Progenitor cell of endocrine pancreas (in vitro differentiated cells): ENCODE measurements at regions not wholly inside any gene's neighbourhood (a gene's known extent, or its start where the extent isn't known, plus 50 kb on each side); places are given as distances from the start of the nearest gene placed in this dataset.

Experiments
- DNase-seq: peaks from one replicate; pipeline ENCODE4 v3.0.0; 2021; ENCODE audit warnings: low spot score; ENCODE audit not compliant: unreplicated experiment
- H3K27ac Mint-ChIP-seq: 2 replicates; pipeline ENCODE4 v1.8.0; 2021; ENCODE audit warnings: mild to moderate bottlenecking, moderate library complexity, mixed read lengths
- H3K27me3 Mint-ChIP-seq: 2 replicates; pipeline ENCODE4 v1.8.0; 2021; ENCODE audit warnings: mixed read lengths
- H3K36me3 Mint-ChIP-seq: 2 replicates; pipeline ENCODE4 v1.8.0; 2022; ENCODE audit warnings: mixed read lengths; ENCODE audit not compliant: insufficient read depth
- H3K4me1 Mint-ChIP-seq: 2 replicates; pipeline ENCODE4 v1.8.0; 2021; ENCODE audit warnings: low read depth, mixed read lengths
- H3K4me3 Mint-ChIP-seq: 2 replicates; pipeline ENCODE4 v1.8.0; 2021; ENCODE audit warnings: low read depth, mild to moderate bottlenecking, moderate library complexity, mixed read lengths
- H3K9me3 Mint-ChIP-seq: 2 replicates; pipeline ENCODE4 v1.8.0; 2021; ENCODE audit warnings: low read depth, mixed read lengths
- CTCF ChIP-seq: fragments of 200-600 bp; sonication (generic); IDR thresholded peaks from one replicate; pipeline ENCODE4 v1.5.0; 2021; ENCODE audit warnings: antibody characterized with exemption, mild to moderate bottlenecking; ENCODE audit not compliant: unreplicated experiment

GRCh38 chr10:37701781-37702493, 155.5 kb downstream of the ZNF248 start:
- no peak for DNase-seq
- Mint-ChIP-seq H3K27ac (no peak overlapping the region), H3K4me3 (no peak overlapping the region), H3K9me3 (peaks cover 22% of the 10 kb centered on the region), H3K4me1 (no peaks in the 10 kb centered on the region), H3K36me3 (peaks cover 2% of the 10 kb centered on the region), H3K27me3 (no peaks in the 10 kb centered on the region)
- TF ChIP-seq CTCF = no peak

GRCh38 chr10:37700886-37701780, 156.3 kb downstream of the ZNF248 start:
- no peak for DNase-seq

GRCh38 chr10:37687581-37687980, 169.8 kb downstream of the ZNF248 start:
- no peak overlapping the region for H3K4me3 Mint-ChIP-seq
- H3K9me3 Mint-ChIP-seq = peaks cover 63% of the 10 kb centered on the region
- no peak for TF ChIP-seq CTCF
- H3K36me3 Mint-ChIP-seq = peaks cover 3% of the 10 kb centered on the region
- no peaks in the 10 kb centered on the region for H3K27me3 Mint-ChIP-seq
- no peak for DNase-seq
- no peaks in the 10 kb centered on the region for H3K4me1 Mint-ChIP-seq
- no peak overlapping the region for H3K27ac Mint-ChIP-seq

More at GRCh38 chr10:37700886-37701780, 156.3 kb downstream of the ZNF248 start:
- Mint-ChIP-seq H3K4me1 (no peaks in the 10 kb centered on the region), H3K9me3 (peaks cover 24% of the 10 kb centered on the region), H3K27me3 (no peaks in the 10 kb centered on the region), H3K4me3 (no peak overlapping the region), H3K36me3 (peaks cover 2% of the 10 kb centered on the region), H3K27ac (no peak overlapping the region)
- no peak for TF ChIP-seq CTCF

DNA sequence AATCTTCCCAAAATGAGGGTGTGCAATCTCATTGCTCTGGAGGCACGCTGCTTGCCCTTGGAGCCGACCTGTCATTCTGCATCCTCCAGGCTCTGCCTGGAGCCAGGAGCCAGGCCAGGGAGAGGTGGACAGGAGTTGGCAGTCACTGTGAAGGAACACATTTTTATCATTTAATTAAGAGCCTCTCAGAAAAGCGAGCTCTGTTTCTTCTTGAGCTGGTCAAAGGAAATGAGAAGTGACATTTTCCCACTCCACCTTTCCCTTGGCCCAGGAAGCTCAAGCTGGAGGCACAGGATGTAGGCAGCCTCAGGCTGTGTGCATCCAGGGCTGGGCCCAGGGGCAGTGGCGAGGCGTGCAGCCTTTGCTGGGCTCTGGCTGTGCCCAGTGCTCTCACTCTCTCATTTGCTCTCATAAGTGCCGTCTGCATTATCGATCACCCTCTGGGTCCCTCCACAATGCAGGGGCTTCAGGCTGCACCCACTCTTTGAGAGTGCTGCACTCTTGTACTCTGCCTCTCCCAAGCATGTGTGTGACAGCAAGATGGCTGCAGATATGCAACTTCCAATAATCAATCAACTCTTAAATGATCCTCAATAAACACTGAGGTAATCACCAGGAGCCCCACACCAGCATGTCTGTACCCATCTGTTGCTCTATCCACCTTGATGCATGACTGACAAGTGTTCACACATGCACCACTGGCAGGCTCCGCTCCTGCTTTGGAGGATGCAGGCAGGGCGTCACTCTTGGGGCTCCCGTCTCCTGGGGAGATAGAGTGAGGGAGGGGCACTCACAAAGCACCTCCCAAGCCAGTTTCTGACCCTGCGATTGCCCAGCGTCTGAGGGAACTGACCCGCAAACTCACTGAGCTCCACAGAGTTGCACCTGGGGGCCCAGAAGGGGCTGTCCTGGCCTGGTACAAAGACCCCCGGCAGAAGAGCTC, 171.4 kb downstream of the ZNF248 start:
- no peak for DNase-seq
- Mint-ChIP-seq H3K27me3 (no peaks in the 10 kb centered on the region), H3K4me3 (no peak overlapping the region), H3K36me3 (peaks cover 3% of the 10 kb centered on the region), H3K4me1 (no peaks in the 10 kb centered on the region), H3K9me3 (peaks cover 67% of the 10 kb centered on the region), H3K27ac (no peak overlapping the region)
- TF ChIP-seq CTCF = no peak

DNA sequence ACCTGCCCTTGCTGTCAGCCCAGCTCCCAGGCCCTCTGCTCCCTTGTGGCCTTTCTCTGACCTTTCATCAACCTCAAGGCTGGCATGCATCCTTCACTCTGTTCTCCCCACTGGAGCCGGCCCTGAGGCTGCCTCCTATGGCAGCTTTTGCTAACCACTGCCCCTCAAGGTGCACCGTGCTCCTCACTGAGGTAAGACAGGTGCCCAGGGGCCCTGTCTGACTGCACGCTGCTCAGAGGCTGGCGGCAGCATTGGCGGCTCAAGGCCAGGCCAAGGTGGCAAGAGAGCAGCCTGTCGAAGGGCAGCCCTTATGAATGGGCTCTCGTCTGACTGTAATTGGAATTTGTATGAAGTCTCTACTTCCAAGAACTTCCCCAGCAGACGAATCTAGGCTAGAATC, 172.6 kb downstream of the ZNF248 start:
- TF ChIP-seq CTCF = no peak
- no peak for DNase-seq
- H3K9me3 Mint-ChIP-seq = peaks cover 55% of the 10 kb centered on the region
- H3K4me3 Mint-ChIP-seq = no peak overlapping the region
- no peaks in the 10 kb centered on the region for H3K27me3 Mint-ChIP-seq
- H3K27ac Mint-ChIP-seq = no peak overlapping the region
- H3K4me1 Mint-ChIP-seq = no peaks in the 10 kb centered on the region
- H3K36me3 Mint-ChIP-seq = peaks cover 3% of the 10 kb centered on the region
